ENCODE measurements at regions not wholly inside any gene's neighbourhood (a gene's known extent, or its start where the extent isn't known, plus 50 kb on each side); places are given as distances from the start of the nearest gene placed in this dataset.

- TF ChIP-seq EZH2 (IDR thresholded peaks at IDR 0.05; ENCODE audit: low read depth) (no peak), CTCF (conservative IDR thresholded peaks at IDR 0.05) (no peak)
Observed at GRCh38 chr10:120007261-120007660, 114.7 kb downstream of the SEC23IP start.
